ENCODE measurements at regions not wholly inside any gene's neighbourhood (a gene's known extent, or its start where the extent isn't known, plus 50 kb on each side); places are given as distances from the start of the nearest gene placed in this dataset.

DNA sequence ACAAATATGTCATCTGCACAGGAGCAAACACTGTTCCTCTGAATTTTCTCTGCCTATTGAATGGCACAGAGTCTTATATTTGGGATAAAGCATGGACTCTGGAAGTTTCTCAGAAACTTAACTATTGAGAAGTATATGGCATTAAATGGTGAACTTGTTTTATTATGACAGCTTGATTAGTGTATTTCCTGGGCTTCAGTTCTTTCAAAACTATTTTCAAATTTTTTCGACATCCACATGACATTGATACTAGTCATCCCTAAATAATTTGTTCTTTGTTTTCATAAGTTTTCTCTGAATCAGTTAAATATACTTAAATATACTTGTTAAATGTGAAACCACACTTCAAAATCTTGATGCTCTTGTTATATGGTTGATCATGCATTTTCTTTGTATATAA lies 144.0 kb upstream of the TSHZ2 start:
- no peaks in the 10 kb centered on the region for H3K23me2 ChIP-seq (ENCODE audit: low read depth, low read length)
- H3K36me3 ChIP-seq (ENCODE audit: control insufficient read depth in 2 of 4, insufficient read depth in 4 of 4, low read length in 3 of 4): no peaks in the 10 kb centered on the region
- H3K4me3 ChIP-seq (ENCODE audit: extremely low read depth in 1 of 4, insufficient read depth in 2 of 4, low read depth in 3 of 4, low read length in 4 of 4): no peak overlapping the region
- H3K14ac ChIP-seq (ENCODE audit: insufficient read length): no peak overlapping the region
- H4K8ac ChIP-seq (ENCODE audit: extremely low read depth, insufficient read depth, low read length): no peak overlapping the region
- no peaks in the 10 kb centered on the region for H3K9me3 ChIP-seq (ENCODE audit: insufficient read depth in 2 of 2, low read depth in 1 of 2, low read length in 1 of 2)
- no peak overlapping the region for H2BK20ac ChIP-seq (ENCODE audit: low read length)
- no peak overlapping the region for H2BK5ac ChIP-seq (ENCODE audit: low read depth, low read length)
- no peaks in the 10 kb centered on the region for H3K79me2 ChIP-seq (ENCODE audit: control insufficient read depth in 1 of 2, insufficient read depth in 2 of 2, low read length in 2 of 2)
- no peak overlapping the region for H3K4me2 ChIP-seq (ENCODE audit: insufficient read depth in 1 of 2, low read depth in 2 of 2, low read length in 2 of 2)
- no peaks in the 10 kb centered on the region for H3K27me3 ChIP-seq (replicated peaks in 1 of 4; ENCODE audit: control insufficient read depth in 3 of 4, extremely low read depth in 1 of 4, insufficient read depth in 3 of 4, low read length in 3 of 4)
- no peak overlapping the region for H3K23ac ChIP-seq (ENCODE audit: insufficient read length)
- no peak overlapping the region for H3K9ac ChIP-seq (replicated peaks in 1 of 4; ENCODE audit: extremely low read depth in 1 of 4, low read depth in 3 of 4, low read length in 3 of 4)
- H4K91ac ChIP-seq (replicated peaks; ENCODE audit: insufficient read length, low read length): no peak overlapping the region
- no peak overlapping the region for H3K18ac ChIP-seq (ENCODE audit: extremely low read depth, low read length)
- DNase-seq (ENCODE audit: low read depth in 1 of 2, low spot score in 2 of 2) (no peak), FAIRE-seq (no peak)
- TF ChIP-seq MAFK (IDR thresholded peaks at IDR 0.05; ENCODE audit: low read depth, low read length) (no peak), CREB1 (IDR thresholded peaks at IDR 0.05) (no peak), EP300 (IDR thresholded peaks at IDR 0.05; ENCODE audit: borderline replicate concordance in 1 of 2, low read depth in 2 of 2, low read length in 2 of 2) (no peak), ASH2L (IDR thresholded peaks at IDR 0.05; ENCODE audit: low read length) (no peak), RNF2 (IDR thresholded peaks at IDR 0.05; ENCODE audit: borderline replicate concordance, low read depth, low read length, missing control alignments, poor library complexity, severe bottlenecking) (no peak), SUZ12 (IDR thresholded peaks at IDR 0.05; ENCODE audit: low read length) (no peak), NRF1 (IDR thresholded peaks at IDR 0.05; ENCODE audit: low read depth, low read length) (no peak), EZH2 (IDR thresholded peaks at IDR 0.05; ENCODE audit: low read depth, low read length, severe bottlenecking) (no peak), BCL11A (IDR thresholded peaks at IDR 0.05; ENCODE audit: low read depth in 2 of 2, low read length in 2 of 2) (no peak), TCF12 (IDR thresholded peaks at IDR 0.05; ENCODE audit: low read depth, low read length) (no peak), SIN3A (conservative IDR thresholded peaks at IDR 0.05 in 1 of 2, IDR thresholded peaks at IDR 0.05 in 1 of 2; ENCODE audit: low read depth in 1 of 2, low read length in 2 of 2) (no peak), HDAC2 (IDR thresholded peaks at IDR 0.05; ENCODE audit: borderline replicate concordance in 1 of 2, low read depth in 2 of 2, low read length in 2 of 2) (no peak), TBP (IDR thresholded peaks at IDR 0.05; ENCODE audit: low read depth, low read length) (no peak), POLR2A (IDR thresholded peaks at IDR 0.05; ENCODE audit: control extremely low read depth in 1 of 2, low read depth in 2 of 2, low read length in 2 of 2) (no peak)
- H2AK5ac ChIP-seq (ENCODE audit: low read depth, low read length): no peak overlapping the region
- no peak overlapping the region for H4K5ac ChIP-seq (ENCODE audit: insufficient read length, low read depth, low read length)
- H3K27ac ChIP-seq (ENCODE audit: low read depth, low read length): no peak overlapping the region
- H3K4ac ChIP-seq (replicated peaks; ENCODE audit: insufficient read length, low read depth, low read length): no peak overlapping the region
- H2BK15ac ChIP-seq (ENCODE audit: low read length): no peak overlapping the region
- H2BK12ac ChIP-seq (ENCODE audit: low read depth, low read length): no peak overlapping the region
- WGBS, 2 experiments (ENCODE audit: extremely low coverage in 1 of 2, insufficient coverage in 1 of 2, insufficient read length in 1 of 2, insufficient replicate concordance in 2 of 2, low coverage in 1 of 2, low lambda C conversion rate in 2 of 2, missing lambda C conversion rate in 1 of 2): 95% methylated on average over 1 of the region's 1 CpG; no CpG with 5 or more reads in 1 of the 2 experiments
- H2BK120ac ChIP-seq (replicated peaks; ENCODE audit: low read depth, low read length): no peak overlapping the region
- H3K56ac ChIP-seq (replicated peaks; ENCODE audit: insufficient read length, low read depth, low read length): no peak overlapping the region
- H3K79me1 ChIP-seq (ENCODE audit: low read depth, low read length): no peaks in the 10 kb centered on the region
- ChIA-PET POLR2A (ENCODE audit: partially characterized antibody) (interaction anchor here (0.6 kb wide), 1 partner anchor 9 kb away, joined by 4 read pairs; no protein-coding TSS in a partner anchor), CTCF (ENCODE audit: partially characterized antibody) (interaction anchor here (1.3 kb wide), 1 partner anchor 16 kb away, joined by 4 read pairs; no protein-coding TSS in a partner anchor)
- no peaks in the 10 kb centered on the region for H3K4me1 ChIP-seq (replicated peaks in 1 of 4; ENCODE audit: control insufficient read depth in 3 of 4, insufficient read depth in 4 of 4, low read length in 3 of 4)
- no peak overlapping the region for H2AFZ ChIP-seq (ENCODE audit: low read length)
- H4K20me1 ChIP-seq (replicated peaks in 1 of 2; ENCODE audit: control insufficient read depth in 1 of 2, insufficient read depth in 2 of 2, low read length in 2 of 2): no peaks in the 10 kb centered on the region

Data from H1 (cell line).